GM12875 (cell line): ENCODE measurements at regions not wholly inside any gene's neighbourhood (a gene's known extent, or its start where the extent isn't known, plus 50 kb on each side); places are given as distances from the start of the nearest gene placed in this dataset.

Source experiments
- H3K4me3 ChIP-seq: one replicate; pipeline ENCODE4 v1.5.1; 2011; ENCODE audit warnings: low read depth, low read length, control low read depth
- TF ChIP-seq, protein P1 (sequence below): IDR thresholded peaks from 2 replicates; pipeline ENCODE4 v1.5.1; 2011; ENCODE audit warnings: low read depth, mild to moderate bottlenecking, control low read depth, inconsistent platforms, low read length, moderate library complexity, borderline replicate concordance; ENCODE audit not compliant: insufficient read depth

DNA sequence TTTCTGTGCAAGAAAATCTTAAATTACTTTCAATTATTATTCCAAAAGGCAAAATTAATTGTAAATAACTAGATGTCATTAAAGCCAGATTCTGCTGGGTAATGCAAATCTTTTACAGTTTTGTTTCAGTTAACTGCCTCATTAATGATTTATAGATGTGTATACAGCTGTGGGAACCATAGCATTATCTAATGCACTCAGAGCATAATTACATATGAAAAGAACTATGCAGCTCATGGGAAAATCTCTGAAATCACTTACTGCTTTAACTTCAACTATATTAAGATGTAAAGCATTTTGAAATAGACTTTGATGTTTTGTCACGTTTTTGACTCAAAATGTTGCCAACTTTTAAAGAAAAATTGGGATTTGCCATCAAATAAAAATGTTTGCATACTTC, 630.3 kb upstream of the KLHL4 start:
- TF ChIP-seq, protein P1, sequence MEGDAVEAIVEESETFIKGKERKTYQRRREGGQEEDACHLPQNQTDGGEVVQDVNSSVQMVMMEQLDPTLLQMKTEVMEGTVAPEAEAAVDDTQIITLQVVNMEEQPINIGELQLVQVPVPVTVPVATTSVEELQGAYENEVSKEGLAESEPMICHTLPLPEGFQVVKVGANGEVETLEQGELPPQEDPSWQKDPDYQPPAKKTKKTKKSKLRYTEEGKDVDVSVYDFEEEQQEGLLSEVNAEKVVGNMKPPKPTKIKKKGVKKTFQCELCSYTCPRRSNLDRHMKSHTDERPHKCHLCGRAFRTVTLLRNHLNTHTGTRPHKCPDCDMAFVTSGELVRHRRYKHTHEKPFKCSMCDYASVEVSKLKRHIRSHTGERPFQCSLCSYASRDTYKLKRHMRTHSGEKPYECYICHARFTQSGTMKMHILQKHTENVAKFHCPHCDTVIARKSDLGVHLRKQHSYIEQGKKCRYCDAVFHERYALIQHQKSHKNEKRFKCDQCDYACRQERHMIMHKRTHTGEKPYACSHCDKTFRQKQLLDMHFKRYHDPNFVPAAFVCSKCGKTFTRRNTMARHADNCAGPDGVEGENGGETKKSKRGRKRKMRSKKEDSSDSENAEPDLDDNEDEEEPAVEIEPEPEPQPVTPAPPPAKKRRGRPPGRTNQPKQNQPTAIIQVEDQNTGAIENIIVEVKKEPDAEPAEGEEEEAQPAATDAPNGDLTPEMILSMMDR = no peak
- no peak overlapping the region for H3K4me3 ChIP-seq

DNA sequence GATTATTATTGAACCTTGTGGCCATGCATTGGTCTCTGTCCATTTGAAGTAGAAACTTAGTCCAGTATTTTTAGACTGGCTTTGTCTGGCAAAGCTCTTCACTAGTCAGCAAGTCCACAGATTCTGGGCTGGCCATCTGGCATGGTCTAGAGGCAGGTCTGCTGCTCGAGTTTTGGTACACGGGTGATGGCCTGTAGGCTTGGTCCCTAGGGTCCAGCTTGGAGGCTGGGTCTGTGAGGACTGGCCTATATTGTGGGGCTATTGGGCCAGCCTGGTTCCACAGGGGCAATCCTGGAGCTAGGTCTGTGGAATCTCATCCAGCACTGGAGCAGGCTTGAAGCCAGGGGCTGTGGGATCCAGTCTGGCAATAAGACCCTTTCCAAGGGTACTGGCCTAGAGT, 607.6 kb upstream of the KLHL4 start:
- TF ChIP-seq, protein P1 = no peak
- H3K4me3 ChIP-seq = no peak overlapping the region

DNA sequence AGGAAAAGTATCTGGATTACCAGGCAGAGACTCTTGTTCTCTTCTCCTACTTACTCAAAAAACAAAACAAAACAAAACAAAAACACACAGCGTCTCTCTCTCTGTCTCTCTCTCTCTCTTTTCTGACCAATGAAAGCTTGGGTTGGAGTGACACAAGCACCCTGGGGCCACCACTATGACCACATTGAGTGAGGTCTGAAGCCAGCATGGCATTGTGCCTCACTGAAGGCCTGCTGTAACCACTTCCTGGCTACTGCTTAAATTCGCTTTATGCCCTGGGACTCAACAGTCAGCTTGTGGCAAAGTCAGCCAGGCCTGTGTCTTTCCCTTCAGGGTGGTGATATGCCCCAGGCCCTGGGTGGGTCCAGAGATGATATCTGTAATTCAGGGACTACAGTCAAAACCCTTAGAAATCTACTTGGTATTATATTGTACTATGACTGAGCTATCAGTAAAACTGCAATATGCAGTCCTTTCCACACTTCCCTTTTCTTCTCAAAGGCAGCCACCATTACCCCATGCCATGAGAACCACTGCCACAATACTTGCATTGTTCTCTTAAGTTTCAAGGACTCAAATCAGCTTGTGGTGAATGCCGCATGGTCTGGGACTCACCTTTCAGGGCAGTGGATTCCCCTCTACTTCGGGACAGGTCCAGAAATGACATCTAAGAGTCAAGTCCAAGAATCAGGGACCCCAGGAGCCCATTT, 606.8 kb upstream of the KLHL4 start:
- TF ChIP-seq, protein P1 = no peak
- H3K4me3 ChIP-seq = no peak overlapping the region

DNA sequence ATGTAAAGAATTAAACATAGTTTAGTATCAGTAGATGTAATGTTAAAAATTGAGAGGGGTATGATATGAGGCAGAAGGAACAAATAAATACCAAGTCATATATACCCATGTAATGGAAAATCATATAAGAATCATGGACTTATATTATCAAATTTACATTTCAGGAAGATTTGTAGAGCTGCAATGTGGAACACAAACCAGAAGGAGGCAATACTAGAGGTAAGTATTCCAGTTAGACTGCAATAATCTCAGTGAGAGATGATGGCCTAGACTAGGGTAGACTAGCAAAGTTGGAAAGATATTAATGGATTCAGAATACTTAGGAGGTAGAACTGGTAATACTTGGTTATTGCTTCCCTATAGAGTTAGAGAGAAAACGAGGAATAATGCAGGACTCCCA, 603.0 kb upstream of the KLHL4 start:
- TF ChIP-seq, protein P1 = no peak
- H3K4me3 ChIP-seq = no peak overlapping the region

DNA sequence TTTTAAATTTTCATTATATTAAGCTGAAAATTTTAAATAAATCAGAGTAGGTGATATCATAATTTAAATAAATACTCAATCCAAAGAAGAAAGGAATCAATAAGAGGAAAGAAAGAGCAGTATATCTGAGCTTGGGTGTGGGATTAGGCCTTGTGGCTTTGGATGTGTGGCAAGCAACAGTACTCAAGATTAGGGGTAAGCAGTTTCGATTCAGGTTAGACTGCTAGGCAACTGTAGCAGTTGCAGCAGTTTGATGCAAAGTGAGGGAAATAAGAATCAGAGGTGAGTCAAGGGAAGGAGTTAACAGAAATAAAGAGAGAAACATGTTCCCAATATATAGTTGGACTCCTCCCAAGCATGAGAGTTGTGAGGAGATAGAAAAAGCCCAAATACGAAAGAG, 599.6 kb upstream of the KLHL4 start:
- TF ChIP-seq, protein P1 = no peak
- no peak overlapping the region for H3K4me3 ChIP-seq

DNA sequence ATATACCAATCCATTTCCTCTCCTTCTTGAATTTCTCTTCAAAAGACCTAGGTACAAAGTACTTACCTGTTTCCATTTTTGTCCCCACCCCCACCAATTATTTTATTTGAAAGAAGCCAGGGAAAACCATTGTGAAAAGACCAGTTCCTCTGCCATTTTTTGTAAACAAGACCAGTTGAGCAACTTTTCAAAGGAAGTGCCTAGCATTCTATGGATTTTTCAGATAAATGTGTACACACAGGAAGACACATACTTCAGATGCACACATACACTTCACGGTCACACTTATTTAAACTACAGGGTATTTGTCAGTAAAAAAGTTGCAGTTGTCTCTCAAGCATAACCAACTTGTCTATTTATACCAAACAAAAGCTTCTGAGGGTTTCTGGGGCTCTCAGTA, 587.2 kb upstream of the KLHL4 start:
- TF ChIP-seq, protein P1 = no peak
- no peak overlapping the region for H3K4me3 ChIP-seq

DNA sequence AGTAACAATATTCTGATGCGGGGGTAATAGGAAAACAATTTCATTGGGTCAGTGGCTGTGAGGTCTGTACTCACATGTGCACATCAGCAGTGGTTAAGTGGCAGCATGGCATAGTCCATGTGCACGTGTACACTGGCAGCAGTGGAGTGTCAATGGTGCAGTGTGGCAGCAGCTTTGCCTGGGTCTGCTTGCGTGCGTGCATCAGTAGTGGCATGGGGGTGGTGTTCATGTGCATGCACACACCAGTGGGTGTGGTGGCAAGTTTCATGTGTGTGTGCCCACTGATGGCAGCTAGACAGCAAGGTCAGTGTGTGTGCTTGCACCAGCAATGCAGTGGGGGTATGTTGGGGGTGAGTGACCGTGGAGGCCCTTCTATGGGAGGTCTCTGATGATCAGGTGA, 581.6 kb upstream of the KLHL4 start:
- TF ChIP-seq, protein P1 = no peak
- H3K4me3 ChIP-seq = no peak overlapping the region
